NCI-H82 treated with DMSO at 0.1 percent for 48 hours (cell line): ENCODE measurements at regions not wholly inside any gene's neighbourhood (a gene's known extent, or its start where the extent isn't known, plus 50 kb on each side); places are given as distances from the start of the nearest gene placed in this dataset.
"Not testable (repeated sequence)": the region's sequence is repeated elsewhere in the genome, so short reads cannot be mapped to it uniquely, and the experiment has no call there.

Experiments used
- DNase-seq: peaks from one replicate; lab custom pipeline; 2025; ENCODE audit not compliant: unreplicated experiment; lab: John Stamatoyannopoulos, UW

DNA sequence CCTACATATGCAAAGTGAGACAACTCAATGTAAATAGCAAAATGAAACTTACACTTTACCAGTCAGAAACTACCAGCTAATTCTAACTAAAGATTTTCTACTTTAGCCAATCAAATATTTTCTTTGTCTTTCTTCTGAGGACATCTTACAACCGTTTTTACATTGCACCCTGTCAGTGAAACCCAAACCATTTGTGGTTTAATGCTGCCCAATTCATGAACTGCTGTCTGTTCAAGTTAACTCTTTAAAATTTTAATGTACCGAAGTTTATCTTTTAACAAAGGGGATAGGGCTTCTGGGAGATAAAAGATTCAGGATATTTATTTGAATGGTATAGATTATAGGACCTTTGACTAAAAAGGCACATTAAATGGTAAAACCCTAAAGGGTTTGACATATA, 121.3 kb upstream of the HDDC2 start:
- DNase-seq, result no peak

DNA sequence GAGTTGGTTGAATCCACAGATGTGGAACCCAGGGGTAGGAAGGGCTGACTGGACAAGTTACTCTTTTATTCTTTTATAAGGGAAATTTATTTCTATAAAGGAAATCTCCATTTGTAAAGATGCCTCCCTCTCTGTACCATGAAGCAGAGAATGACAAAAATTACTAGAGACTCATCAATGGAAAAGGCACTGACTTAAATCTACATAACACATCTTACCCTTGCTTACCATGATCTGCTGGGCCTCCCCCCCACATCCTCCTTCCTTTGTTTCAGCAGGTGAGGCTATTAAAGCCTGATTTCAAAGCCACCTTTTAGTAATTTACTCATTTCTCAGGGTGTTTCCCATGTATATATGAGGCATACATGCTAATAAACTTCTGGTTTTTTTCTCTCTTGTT, 130.2 kb upstream of the HDDC2 start:
- DNase-seq, result no peak

DNA sequence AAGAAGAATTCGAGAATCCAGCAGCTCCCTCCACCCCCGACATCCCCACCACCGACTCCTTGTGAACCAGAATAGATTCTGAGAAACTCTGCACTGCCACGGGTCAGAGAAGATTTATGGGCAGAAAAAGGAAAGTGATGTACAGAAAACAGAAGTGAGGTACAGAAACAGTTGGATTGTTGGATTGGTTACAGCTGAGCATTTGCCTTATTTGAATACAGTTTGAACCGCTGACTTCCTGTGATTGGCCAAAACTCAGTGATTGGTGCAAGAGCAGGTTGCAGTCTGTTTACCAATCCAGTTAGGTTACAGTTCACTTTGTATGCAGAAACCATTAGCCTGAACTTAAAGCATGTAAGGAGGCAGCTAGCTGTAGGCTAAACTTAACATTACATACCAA, 131.2 kb upstream of the HDDC2 start:
- DNase-seq, result no peak

DNA sequence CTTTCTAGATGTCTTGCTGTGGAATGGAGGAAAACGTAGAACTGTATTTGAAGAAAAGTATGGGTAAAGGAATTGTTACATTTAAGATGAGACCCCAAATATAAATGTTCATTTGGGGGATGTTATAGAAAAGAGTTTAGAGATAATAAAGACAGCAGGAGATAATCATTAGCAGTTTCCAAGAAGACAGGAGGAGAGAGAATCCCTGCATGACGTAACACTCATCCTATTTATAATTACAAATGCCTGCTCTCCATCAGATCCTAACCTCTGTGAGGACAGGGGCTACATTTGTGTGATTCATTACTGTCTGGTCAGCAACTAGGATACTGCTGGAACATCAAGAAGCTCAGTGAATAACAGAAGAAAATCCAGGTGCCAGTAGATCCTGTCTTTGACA, 133.0 kb upstream of the HDDC2 start:
- no peak for DNase-seq

- DNase-seq, result no peak
Measured at GRCh38 chr6:125439512-125439911, 137.7 kb upstream of the HDDC2 start.

- DNase-seq, result peak; percentile 71
Measured at GRCh38 chr6:125444006-125444923, 142.5 kb upstream of the HDDC2 start.

DNA sequence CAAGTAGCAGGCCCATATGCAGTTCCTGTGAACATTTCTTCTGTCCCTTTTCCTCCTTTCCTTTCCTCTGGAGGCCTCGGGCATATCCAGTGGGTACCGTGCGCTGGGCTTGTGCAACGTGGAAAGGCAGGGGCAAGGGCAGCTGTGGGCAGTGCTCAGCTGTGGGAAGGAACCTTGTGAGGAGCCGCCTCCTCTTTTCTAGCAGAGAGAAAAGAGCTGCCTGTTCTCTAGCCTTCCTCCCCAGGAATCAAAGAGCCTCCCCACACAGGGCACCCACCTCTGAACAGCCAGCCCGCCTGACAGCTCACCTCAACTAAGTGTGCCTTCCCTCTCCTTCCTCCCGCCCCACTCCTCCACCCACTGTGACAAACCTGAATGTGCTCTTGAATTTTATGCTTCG, 143.3 kb upstream of the HDDC2 start:
- DNase-seq, result no peak

DNA sequence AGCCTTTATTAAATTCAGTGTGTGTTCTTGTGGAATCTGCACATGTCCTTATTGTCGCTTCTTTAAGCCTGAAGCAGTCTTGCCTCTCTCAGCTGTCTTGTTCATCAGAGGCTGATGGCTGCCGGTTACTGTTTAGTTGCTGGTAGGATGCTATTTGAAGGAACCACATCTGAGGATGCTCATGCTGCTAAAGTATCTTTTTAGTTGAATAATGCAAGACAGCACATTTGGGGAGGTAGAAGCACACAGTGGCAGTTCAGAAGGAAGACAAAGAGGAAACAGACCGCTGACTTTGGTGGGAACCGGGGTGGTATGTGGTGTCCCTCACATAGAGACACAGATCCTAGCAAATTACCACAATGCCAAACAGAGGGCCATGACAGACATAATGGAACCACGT, 144.2 kb upstream of the HDDC2 start:
- DNase-seq, result no peak

DNA sequence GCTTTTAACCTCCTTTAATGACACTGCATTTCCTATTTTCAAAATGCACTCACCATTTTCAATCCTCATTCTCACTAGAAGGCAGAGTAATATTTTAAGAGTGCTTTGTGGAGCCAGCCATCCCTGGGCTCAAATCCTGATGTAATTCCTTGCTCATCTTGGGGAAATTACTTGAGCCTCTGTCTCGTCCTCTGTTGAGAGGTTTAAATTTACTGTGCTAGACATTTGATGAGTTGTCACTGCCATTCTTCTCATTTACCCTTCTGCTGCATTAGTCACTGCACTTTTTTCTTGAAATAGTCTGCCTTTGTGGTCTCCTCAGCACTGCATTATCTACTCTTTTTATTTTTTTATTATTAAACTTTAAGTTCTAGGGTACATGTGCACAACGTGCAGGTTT, 150.0 kb upstream of the HDDC2 start:
- no peak for DNase-seq

- no peak for DNase-seq
Measured at GRCh38 chr6:125453516-125453915, 151.7 kb upstream of the HDDC2 start.

- DNase-seq, result no peak
Measured at GRCh38 chr6:125454351-125454750, 152.6 kb upstream of the HDDC2 start.

GRCh38 chr6:125458493-125458892, 156.7 kb upstream of the HDDC2 start:
- not testable (repeated sequence) for DNase-seq

- not testable (repeated sequence) for DNase-seq
Measured at GRCh38 chr6:125465332-125465731, 163.6 kb upstream of the HDDC2 start.

DNA sequence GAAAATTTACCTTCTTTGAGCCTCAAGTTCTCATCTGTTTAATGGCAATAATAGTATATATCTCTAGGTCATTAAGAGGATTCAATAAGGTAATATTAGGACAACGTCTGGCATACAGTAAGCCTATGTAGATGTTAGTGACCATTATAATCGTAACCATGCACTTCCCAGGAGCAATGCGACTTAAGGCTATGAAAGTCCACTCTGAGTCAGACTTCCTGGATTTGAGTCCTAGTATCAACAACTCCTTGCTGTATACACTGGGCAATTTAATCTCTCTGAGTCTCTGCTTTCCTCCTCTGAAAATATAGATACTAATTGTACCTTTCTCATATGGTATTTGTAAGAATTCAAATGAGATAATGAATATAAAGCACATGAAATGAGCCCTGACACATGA, 168.1 kb upstream of the HDDC2 start:
- no peak for DNase-seq

DNA sequence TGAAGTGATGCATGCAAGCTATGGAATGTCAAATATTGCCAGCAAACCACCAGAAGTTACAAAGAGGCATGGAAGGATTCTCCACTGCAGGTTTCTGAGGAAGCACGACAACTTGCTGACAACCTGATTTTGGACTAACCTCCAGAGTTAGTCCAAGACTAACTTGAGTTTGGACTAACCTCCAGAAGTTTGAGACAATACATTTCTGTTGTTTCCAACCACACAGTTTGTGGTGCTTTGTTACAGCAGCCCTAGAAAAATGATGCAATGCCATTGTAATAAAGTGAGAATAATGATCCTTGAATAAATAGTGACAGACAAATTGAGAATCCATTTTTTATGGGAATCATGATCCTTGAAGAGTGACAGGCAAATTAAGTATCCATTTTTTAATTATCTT, 169.9 kb upstream of the HDDC2 start:
- no peak for DNase-seq

DNA sequence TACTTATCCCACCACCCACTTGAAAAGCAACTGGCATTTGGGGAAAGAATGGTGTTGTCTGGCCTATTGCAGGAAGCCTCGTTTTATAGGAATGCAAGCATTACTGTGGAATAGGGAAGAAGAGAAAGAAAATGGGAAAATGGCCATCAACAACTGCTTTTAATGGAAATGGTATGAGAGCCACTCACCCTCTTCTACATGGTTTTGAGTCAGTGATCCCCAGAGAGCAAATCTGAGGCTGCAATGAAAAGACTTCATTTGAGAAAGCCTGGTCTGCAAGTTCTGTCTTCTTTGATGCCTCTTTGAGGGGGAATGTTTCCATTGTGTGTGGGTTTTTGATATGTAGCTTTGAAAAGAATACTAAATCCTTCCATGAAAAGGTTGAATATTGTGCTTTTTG, 172.3 kb upstream of the HDDC2 start:
- DNase-seq, result no peak

DNA sequence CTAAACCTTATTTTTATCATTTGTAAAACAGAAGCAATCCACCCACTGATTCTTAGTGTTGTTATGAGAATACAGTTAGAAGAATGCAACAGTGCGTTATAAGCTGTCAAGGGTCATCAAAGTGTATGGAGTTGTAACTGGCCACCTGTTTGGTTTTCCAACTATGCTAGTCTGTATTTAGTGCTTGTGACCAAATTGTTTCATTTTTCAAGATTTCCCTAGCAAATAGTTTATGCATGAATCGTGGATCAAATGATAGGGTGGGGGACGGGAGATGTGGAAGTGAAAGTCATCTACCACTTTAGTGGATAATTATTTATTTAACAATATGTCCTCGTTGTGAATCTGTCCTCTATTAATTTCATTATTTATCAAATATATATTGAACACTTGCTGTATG, 175.4 kb upstream of the HDDC2 start:
- DNase-seq, result no peak

GRCh38 chr6:125477844-125478243, 176.1 kb upstream of the HDDC2 start:
- no peak for DNase-seq

- no peak for DNase-seq
Measured at GRCh38 chr6:125480146-125480545, 178.4 kb upstream of the HDDC2 start.

DNA sequence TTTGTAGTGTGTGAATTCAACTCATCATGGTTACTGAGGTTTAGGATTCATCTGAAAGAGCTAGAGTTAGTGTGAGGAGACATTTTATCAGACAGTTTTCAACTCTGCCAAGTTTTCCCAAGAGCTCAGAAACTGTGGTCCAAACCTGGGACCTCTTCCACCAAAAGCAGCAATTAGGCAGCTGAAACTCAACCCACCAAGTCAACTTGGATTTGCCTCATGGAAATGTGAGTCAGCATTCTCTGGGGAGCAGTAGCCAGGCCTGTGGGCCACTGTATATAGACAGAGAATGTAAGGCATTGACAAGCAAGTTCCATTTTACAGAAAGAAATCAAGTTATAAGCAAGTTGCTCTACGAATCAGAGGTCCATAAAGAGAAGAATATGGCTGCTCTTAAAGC, 178.8 kb upstream of the HDDC2 start:
- DNase-seq, result no peak

DNA sequence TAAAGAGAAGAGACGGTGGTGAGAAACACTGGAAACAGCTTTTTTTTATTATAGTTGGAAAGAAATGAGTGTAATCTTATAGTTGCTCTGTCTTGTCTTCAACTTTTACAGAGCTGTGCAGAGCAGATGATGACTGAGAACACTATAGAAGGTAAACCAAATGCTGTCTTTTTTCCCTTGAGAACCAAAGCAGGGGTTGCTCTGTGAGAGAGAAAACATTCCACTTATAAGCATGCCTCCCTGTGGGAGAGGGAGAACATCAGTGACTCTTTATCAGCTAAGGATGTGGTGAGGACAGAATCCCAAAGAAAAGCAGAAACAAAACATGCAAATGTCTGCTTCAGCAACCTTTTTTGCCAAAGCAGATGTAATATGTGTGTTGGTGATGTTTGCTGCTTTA, 179.3 kb upstream of the HDDC2 start:
- no peak for DNase-seq

DNA sequence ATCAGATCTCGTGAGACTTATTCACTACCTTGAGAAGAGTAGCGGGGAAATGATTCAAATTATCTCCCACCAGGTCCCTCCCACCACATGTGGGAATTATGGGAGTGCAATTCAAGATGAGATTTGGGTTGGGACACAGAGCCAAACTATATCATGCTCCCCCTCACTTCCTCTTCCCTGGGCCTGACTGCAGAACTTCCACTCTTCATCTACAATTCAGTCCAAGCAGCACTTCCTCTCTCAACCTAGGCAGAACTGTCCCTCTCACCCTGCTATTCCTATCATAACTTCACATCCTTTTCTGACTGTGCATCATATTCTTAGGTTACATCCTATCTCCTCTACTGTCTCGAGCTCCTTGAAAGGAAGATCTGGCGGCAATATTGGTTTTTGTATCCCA, 184.0 kb upstream of the HDDC2 start:
- DNase-seq, result no peak

GRCh38 chr6:125486881-125487280, 185.1 kb upstream of the HDDC2 start:
- DNase-seq, result no peak
